ENCODE measurements at regions not wholly inside any gene's neighbourhood (a gene's known extent, or its start where the extent isn't known, plus 50 kb on each side); places are given as distances from the start of the nearest gene placed in this dataset.

DNA sequence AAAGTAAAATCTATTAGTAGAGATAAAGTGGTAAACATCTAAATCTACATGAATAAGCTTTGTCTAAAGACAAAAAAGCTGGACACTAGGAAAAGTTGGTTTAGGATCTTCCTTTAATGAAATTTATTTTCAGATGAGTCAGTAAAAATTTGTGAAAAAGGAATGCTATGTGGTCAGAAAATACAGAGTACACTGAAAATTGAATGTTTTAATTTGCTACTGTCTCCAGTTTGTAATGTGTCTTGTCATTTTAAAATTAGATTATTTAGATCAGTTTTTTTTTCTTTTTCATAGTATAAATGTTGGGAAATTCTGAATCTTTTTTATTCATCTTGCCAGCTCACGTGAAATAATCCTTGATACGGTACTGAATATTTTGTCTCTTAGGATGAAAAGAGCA is 56.9 kb downstream of the SLITRK6 start:
- DNase-seq (ENCODE audit: low read depth) = no peak

DNA sequence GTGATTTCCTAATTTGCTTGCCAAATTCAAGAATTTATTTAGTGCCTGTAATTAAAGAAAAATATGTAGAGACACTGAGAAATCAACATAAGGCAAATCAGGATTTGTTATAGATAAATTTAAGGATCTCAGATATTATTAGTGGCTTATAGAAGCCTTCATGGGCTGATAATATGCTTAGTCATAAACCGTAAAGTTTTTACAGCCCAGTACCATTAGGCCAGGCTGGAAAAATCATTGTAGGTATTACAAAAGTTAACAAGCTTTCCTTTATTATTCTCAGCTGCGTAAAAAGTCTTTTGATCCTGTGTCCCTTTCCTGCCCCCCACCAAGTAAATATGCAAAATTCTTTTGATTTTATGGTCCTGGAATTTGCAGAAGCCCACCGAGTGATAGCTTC is 58.2 kb downstream of the SLITRK6 start:
- DNase-seq (ENCODE audit: low read depth) = no peak

DNA sequence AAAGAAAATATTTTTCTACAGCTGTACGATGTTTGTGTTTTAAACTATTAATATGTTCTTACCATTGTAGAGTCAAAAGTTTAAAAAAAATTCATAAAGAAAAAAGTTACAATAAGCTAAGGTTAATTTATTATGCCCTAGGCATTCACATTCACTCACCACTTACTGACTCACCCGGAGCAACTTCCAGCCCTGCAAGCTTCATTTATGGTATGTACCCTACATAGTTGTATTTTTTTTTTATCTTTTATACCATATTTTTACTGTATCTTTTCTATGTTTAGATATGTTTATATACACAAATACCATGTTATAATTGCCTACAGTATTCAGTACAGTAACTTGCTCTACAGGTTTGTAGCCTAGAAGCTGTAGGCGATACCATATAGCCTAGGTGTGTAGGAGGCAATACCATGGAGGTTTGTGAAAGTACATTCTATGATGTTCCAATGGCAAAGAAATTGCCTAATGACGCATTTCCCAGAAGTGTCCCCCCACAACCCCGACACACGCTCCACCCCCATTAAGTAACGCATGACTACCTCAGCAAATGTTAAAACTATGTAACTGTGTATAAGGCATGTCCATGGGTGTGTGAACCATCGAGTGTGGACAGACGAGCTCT is 60.4 kb downstream of the SLITRK6 start:
- no peak for DNase-seq (ENCODE audit: low read depth)

DNA sequence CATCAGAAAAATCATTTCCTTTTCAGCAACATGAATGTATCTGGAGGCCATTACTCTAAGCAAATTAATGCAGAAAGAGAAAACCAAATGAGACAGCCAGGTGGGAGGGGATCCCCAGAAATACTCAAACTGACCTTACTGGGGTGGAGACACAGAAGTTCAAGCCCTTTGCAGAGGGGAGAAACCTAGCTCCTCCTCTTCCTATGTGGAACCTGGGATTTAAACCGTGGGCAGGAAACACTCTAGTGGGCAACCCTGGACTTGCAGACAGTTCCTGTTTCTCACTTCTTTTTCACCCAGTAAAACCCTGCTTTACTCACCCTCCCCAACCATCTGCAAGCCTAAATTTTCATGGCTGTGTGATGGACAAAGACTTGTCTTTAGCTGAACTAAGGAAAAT is 61.3 kb downstream of the SLITRK6 start:
- no peak for DNase-seq (ENCODE audit: low read depth)

- DNase-seq (ENCODE audit: low read depth) = no peak
Observed at GRCh38 chr13:85729296-85729695, 69.9 kb downstream of the SLITRK6 start.

DNA sequence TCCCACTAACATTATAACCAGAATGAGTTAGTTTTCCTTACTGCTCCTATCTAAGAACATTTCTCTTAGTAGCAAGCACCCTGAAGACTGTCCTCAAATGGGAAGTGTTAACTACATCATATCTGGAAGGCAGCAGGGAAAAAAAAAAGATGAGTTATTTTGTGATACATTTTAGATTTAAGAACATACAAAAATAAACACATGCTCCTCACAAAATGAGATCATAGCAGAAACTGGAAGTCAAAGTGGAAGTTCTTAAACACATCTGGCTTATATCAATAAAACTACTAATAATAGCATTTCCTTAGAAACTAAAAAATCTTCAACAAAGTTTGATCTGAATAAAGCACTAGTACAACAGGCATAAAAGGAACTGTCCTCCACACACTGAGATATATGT is 70.4 kb downstream of the SLITRK6 start:
- DNase-seq (ENCODE audit: low read depth) = no peak

DNA sequence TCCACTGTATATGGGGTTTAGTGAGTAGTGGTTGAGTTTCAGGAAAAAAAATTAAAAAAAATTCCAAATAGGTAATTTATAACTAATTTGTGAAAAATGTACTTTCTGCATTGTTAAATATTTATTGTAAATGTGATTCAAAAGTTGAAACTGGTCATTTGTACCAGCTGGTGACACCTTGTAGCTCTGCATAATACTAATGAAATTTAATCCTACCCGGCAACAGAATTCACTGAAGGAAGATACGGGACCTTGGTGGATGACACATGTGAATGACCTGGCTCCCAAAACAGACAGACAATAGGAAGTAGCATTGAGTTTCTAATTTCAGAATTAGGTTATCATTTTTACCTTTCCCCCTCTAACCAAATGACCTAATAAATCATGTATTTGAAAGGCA is 73.8 kb downstream of the SLITRK6 start:
- no peak for DNase-seq (ENCODE audit: low read depth)

GRCh38 chr13:85724546-85725432 is 74.4 kb downstream of the SLITRK6 start:
- DNase-seq (ENCODE audit: low read depth) = no peak

DNA sequence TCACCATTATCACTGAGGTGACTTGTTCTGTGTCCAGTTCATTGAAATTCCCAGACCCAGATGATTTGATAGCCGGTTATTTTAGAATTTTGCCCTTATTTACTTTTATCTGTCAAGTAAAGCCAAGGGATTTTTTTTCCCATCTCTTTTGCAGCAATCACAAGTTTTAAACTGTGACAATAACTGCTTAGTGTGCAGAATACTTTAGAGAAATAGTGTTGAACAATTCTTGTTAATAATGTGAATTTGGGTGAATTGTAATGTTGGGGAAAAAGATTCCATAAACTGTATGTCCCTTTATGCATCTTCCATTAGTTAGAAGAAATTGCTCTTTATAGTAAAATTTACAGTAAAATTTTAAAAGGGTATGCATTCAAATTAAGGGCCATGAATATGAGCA is 79.5 kb downstream of the SLITRK6 start:
- no peak for DNase-seq (ENCODE audit: low read depth)

- no peak for DNase-seq (ENCODE audit: low read depth)
Observed at GRCh38 chr13:85717921-85718320, 81.3 kb downstream of the SLITRK6 start.

DNA sequence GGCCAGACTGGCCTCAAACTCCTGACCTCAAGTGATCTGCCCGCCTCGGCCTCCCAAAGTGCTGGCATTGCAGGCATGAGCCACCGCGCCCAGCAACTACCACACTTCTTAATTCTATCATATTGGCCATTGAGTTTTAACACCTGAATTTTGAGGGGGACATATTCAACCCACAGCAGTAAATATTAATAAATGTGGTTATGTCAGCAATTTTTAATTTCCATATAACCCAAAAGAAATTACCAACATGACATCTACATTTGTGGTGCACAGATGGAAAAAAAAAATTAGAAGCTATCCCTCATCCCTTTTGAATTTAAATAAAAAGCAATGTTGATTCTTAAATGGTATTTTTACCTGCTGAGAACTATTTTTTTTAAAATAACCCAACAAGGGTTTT is 88.7 kb downstream of the SLITRK6 start:
- no peak for DNase-seq (ENCODE audit: low read depth)

- DNase-seq (ENCODE audit: low read depth) = no peak
Observed at GRCh38 chr13:85709721-85710120, 89.5 kb downstream of the SLITRK6 start.

GRCh38 chr13:85709072-85709471 is 90.1 kb downstream of the SLITRK6 start:
- DNase-seq (ENCODE audit: low read depth) = no peak

GRCh38 chr13:85700906-85701305 is 98.3 kb downstream of the SLITRK6 start:
- no peak for DNase-seq (ENCODE audit: low read depth)

DNA sequence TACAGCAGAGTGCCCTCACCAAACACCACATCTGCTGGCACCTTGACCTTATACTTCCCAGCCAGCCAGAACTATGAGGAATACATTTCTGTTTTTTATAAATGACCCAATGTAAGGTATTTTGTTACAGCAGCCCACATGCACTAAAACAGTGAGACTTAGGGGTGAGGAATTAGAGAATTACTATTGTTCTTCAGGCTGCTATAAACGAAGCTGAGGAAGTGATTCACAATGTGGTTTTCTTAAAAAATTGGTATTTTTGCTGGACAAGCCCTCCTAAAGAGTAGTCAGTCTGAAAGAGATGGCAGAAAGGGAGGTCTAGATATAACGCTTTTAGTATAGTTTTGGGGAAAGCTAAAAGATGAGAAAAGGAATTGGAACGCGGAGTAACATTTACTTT is 101.0 kb downstream of the SLITRK6 start:
- DNase-seq (ENCODE audit: low read depth) = no peak

DNA sequence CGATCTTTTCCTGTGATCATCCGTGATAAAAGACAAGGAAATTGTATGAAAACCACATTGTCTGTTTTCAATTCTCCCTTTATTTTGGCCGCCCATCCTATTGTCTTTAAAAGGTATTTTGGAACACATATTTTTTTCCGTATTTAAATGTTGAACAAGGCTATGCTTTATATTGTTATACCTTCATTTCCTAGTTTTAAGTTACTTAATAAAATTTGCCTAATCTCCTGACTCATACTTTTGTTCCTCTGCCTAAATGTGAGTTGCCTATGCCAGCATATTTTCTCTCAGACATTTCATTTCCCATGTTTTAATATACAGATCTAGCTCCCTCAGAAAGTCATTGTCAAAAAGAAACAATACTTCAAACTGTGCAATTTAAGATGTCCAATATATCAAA is 104.2 kb downstream of the SLITRK6 start:
- no peak for DNase-seq (ENCODE audit: low read depth)

DNA sequence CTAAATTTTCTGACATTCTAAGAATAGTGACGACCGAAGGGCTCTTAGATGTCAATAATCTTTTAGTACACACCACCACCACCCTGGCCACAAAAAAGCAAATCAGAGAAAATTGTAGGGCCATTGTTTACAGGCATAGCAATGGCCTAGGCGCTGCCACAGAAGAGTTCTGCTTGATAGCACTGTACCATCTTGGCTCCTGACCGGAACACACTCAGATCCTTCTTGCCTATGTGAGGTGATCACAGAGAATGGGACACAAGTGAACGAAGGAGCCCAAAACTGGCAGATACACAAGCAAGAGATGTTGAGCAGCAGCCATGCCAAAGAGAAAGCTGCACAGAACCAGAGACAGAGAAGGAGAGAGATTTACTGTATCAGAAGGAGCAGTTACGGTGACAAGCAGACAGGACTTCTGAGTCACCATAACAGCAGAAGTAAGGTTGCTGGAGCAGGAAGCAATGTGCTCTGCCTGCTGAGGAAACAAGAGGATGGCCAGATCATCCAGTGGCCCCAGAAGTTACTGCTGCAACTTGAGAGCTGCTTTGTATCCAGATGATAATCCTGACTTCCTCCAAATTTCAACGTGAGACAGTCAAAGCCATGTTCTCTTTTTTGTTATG is 105.2 kb downstream of the SLITRK6 start:
- no peak for DNase-seq (ENCODE audit: low read depth)

DNA sequence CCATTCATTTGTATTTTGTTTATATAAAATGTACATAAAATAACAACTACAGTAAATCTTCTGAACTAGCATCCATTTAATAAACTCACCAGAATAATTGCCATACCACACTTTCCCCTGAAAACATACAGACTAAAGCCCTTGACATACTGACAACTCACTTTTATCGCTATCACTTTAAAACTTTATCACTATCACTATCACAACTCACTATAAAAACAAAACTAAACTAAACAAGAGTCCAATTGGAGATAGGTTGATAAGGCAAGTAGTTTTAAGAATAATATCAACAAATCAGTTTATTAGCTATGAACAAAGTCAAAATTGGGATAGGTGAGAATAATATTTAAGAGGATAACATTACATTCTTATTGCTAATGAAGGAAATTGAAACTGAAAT is 108.9 kb downstream of the SLITRK6 start:
- no peak for DNase-seq (ENCODE audit: low read depth)

DNA sequence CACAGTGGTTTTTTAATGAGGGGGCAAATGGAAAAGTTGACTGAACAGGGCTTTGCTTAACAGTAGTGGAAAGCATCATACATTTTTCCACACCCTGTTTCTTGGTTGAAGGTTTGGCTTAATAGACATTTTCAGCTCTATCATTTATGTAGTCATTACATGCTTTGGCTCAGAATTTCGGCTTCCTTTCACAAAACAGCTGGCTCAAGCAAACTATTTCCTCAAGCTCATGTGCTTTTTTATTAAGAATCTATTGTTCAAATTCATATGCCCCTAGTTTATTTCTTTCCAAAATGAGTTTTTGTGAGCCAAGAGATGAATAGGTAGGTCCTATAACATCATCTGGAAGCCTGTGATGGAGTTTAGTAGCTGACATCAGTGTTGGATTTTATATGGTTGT is 113.8 kb downstream of the SLITRK6 start:
- DNase-seq (ENCODE audit: low read depth) = no peak

- no peak for DNase-seq (ENCODE audit: low read depth)
Observed at GRCh38 chr13:85675151-85675907, 123.9 kb downstream of the SLITRK6 start.

- no peak for DNase-seq (ENCODE audit: low read depth)
Observed at GRCh38 chr13:85671336-85671735, 127.9 kb downstream of the SLITRK6 start.

GRCh38 chr13:85666356-85666755 is 132.9 kb downstream of the SLITRK6 start:
- DNase-seq (ENCODE audit: low read depth) = no peak

DNA sequence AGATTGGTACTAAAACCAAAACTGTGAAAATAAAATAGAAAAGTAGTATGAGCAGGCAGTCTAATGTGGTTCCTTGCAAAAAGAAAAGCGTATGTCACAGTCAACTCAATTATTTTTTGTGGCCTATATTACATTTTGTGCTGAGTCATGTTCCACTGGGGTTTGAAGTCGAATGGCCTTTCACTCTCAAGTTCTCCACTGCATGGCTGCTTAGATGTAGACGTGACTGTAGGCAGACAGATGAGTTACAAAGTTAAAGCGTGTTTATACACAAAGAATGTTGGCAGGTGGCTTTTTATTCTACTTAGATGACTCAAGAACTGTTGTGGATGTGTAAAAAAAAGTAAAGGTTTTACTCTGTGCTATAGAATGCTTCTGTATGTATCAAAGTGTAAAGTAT is 133.9 kb downstream of the SLITRK6 start:
- DNase-seq (ENCODE audit: low read depth) = no peak
